GM19238 (cell line): ENCODE measurements at regions not wholly inside any gene's neighbourhood (a gene's known extent, or its start where the extent isn't known, plus 50 kb on each side); places are given as distances from the start of the nearest gene placed in this dataset.

Experiments used
- DNase-seq: peaks from one replicate; pipeline ENCODE4 v3.0.0; 2011; ENCODE audit warnings: low spot score; ENCODE audit not compliant: insufficient read length

DNA sequence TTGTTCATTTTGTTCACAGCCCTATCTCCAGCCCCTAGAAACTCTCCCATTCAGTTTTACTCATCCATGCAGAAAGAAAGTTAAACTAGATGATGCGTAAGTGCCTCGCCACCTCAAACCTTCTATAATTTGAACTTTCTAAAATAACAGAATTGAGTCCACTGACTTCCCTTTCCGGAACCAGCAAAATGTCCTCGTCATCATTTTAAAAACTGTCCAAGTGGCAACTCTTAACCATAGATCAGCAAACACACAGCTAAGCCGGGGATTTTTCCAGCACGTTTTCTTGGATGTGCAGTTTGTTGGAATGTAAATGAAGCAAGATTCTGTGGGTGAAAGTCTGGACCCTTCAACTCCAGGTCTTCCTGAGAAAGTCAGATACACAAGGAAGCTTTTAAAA, 369.7 kb upstream of the ERCC4 start:
- no peak for DNase-seq

GRCh38 chr16:13552062-13552959, 367.6 kb upstream of the ERCC4 start:
- DNase-seq = no peak

DNA sequence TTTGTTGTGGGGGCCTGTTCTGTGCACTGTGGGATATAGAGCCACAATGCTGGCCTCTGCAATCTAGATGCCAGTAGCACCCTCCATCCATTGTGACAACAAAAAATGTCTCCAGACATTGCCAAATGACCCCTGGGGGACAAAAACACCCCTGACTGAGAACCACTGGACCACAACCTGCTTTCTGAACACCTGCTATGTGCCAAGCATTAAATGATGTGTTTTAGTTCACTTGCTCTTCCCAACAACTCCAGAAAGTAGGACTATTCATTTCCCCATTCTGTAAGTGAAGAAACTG, 367.0 kb upstream of the ERCC4 start:
- DNase-seq = no peak

DNA sequence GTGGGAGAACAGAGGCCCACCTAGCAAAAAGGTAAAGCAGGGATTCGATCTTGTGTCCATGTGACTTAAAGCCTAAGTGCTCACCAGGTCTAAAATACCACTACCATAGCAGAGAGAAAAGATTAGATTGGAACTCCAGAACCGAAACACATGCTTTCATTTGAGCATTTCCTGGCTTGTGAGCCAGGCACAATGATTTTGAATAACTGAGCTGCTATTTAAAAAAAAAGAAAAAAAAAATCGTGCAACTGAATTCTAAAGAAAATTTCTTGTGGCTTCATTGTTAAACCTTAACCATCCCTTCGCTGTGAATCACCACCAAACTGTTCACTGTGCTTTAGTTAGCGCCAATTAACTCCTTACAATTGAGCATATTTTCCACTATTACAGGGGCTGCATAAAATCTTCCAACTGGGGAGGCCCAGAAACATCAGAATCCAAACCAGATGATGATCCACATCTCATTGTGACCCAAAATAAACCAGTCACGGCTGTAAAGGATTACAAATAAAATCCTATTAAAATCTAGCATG, 366.4 kb upstream of the ERCC4 start:
- DNase-seq = no peak

- no peak for DNase-seq
Observed at GRCh38 chr16:13554005-13554404, 365.9 kb upstream of the ERCC4 start.

- DNase-seq = no peak
Observed at GRCh38 chr16:13554643-13555042, 365.3 kb upstream of the ERCC4 start.

- no peak for DNase-seq
Observed at GRCh38 chr16:13557418-13557817, 362.5 kb upstream of the ERCC4 start.

GRCh38 chr16:13558752-13559151, 361.2 kb upstream of the ERCC4 start:
- no peak for DNase-seq

DNA sequence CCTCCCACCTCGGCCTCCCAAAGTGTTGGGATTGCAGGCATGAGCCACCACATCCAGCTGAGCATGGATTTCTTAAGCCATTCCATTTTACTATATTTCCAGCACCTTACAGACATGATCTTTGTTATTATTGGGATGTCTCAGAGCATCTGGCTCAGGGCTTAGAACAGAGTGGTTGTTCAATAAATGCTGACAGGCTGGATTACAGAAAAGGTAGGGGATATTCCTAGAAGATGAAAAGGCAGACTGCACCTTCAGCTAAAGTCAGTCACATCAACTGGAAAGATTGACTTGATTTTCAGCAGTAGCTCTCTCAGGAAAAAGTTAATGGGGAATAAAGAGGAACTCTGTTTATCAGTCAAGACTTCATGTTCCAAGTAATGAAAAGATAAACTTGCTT, 360.3 kb upstream of the ERCC4 start:
- DNase-seq = no peak

- no peak for DNase-seq
Observed at GRCh38 chr16:13560151-13560550, 359.8 kb upstream of the ERCC4 start.

GRCh38 chr16:13561291-13562070, 358.5 kb upstream of the ERCC4 start:
- DNase-seq = no peak

DNA sequence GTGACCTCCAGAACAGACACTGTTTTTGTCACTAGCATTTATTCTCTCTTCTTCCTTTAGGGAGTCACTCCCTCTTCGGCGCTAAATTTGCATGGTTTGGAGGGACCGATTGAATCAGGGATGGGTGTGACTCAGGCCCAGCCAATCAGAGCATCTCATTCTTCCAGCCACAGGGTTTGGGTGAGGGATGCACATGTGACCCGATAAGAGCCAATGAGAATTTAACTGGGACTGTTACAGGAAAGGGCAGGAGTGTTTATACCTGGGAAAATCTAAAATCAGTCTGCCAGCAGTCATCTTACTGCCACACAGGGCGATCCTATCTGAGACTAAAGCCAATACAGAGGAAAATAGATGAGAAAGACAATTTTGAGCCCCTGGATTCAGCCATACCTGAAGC, 351.2 kb upstream of the ERCC4 start:
- no peak for DNase-seq

DNA sequence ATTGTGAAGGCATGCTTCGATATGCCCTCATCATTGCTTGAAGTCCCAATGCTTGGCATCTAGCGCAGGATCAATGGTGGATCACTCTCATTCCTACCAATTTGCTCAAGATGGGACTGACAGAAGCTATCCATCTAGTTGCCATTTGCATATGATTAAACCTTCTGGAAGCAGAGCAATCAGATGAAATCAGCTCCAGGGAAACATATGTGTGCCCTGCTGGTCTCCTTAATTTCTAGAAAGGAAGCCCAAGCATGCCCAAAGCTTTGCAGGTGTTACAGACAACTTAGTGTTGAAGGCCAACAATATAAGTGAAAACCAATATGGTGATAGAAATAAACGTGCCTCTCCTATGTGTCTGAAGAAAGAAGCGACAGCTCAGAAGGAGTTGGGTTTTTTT, 350.0 kb upstream of the ERCC4 start:
- no peak for DNase-seq

GRCh38 chr16:13571036-13571435, 348.9 kb upstream of the ERCC4 start:
- DNase-seq = no peak

GRCh38 chr16:13573903-13574302, 346.1 kb upstream of the ERCC4 start:
- DNase-seq = no peak

DNA sequence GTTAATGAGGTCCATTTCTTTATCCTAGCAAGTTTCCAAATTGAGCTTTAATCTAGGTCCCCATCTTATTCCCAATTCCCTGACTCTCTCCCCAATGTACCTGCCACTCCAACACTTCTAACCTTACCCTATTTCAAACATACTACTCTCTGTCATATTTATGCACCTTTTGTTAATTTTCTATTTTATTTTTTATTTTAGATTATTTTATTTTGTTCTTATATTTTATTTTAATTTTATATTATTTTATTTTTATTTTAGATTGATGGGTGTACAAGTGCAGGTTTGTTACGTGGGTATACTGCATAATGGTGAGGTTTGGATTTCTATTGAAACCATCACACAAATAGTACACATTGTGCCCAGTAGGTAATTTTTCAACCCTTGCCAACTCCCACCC, 333.9 kb upstream of the ERCC4 start:
- DNase-seq = no peak

- no peak for DNase-seq
Observed at GRCh38 chr16:13587181-13587580, 332.8 kb upstream of the ERCC4 start.

- DNase-seq = no peak
Observed at GRCh38 chr16:13594823-13595222, 325.1 kb upstream of the ERCC4 start.

DNA sequence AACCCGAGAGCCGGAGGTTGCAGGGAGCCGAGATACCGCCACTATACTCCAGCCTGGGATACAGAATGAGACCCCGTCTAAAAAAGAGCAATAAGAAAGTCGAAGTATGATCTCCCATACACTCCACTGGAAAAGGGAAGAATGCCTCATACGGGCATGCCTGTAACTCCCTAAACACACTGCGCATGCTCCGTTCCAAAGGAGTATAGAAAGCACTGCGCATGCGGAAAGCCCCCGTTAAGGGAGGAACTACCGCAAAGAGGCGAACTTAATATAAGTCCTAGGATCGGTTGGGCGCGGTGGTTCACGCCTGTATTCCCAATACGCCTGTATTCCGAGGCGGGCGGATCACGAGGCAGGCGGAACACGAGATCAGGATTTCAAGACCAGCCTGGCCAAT, 313.1 kb upstream of the ERCC4 start:
- DNase-seq = no peak

DNA sequence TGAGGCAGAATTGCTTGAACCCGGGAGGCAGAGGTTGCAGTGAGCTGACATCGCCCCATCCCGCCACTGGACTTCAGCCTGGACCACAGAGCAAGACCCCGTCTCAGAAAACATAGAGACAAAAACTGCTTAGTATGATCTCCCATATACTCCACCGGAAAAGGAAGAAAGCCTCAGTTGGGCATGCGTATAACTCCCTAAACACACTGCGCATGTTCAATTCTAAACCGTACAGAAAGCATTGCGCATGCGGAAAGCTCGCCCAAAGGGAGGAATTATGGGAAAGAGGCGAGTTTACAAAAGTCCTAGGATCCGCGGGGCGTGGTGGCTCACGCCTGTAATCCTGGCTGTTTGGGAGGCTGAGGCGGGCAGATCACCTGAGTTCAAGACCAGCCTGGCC, 312.7 kb upstream of the ERCC4 start:
- DNase-seq = no peak

DNA sequence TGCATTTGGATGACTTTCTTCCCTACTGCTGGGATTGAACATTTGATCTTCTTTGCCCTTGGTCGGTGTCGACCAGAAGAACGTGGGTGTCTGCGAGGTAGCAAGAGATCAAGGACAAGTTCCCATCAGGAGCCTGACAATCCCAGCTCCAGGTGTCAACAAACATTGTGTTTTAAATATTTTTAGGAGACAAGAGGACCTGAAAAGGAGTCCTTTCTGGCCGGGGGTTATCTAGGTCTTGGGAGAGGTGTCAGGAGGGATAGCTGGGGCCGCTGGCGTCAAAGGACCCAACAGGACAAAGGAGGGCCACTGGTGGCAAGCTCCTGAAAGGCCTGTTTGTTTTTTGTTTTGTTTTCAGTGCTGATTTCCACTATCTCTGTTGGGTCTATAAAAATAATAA, 308.4 kb upstream of the ERCC4 start:
- DNase-seq = no peak

DNA sequence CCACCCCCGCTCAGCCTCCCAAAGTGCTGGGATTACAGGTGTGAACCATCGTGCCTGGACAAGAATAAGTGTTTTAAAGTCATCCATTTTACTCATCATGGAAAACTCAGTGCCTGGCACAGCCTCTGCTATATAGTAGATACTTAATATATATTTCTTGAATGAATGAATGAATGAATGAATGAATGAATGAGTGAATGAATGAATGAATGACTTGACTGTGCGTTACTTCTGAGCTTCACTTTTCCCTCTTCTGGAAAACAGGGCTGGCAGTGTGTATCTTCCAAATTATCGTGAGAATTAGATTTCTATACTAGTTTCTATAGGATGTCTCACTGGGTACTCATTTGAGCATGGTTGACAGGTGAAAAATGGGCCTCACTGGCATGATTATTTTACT, 307.3 kb upstream of the ERCC4 start:
- DNase-seq = no peak

DNA sequence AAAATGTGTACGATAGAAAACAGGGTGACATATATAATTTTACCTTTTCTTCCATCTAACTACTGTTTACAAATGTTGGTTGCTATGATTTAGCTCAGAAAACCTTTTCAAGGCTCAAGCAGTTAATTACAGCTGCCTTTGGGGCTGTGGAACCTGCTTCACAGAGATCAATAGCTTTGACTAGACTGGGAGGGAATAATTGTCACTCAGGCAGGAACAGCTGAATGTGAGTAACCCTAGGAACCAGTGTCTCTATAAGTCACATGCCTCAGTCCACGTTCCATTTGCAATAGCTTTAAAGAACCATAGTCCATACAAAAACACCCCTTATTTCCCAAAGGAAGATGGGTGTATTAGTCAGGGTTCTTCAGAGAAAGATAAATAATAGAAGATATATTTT, 306.8 kb upstream of the ERCC4 start:
- no peak for DNase-seq
